CD4-positive, CD25-positive, alpha-beta regulatory T cell (primary cell): ENCODE measurements at regions not wholly inside any gene's neighbourhood (a gene's known extent, or its start where the extent isn't known, plus 50 kb on each side); places are given as distances from the start of the nearest gene placed in this dataset.

Experiments
- ATAC-seq, 2 donors: fragments of 150-1000 bp; cut with Tn5 transposase; one replicate each; pipeline ENCODE4 v1.10.0; 2021; ENCODE audit warnings: low read depth in 2 of 2, moderate number of reproducible peaks in 2 of 2, moderate library complexity in 1 of 2
- DNase-seq, 3 donors: peaks; one replicate each; pipeline versions ENCODE4 v3.0.0 to v3.0.0-alpha.2; 2012 to 2022; ENCODE audit warnings: mixed read lengths in 1 of 3
- H3K27ac ChIP-seq: one replicate; pipeline ENCODE4 v1.7.0; 2013; ENCODE audit warnings: mild to moderate bottlenecking, low read length; ENCODE audit not compliant: insufficient read depth, poor library complexity, severe bottlenecking
- H3K27me3 ChIP-seq: one replicate; pipeline ENCODE4 v1.7.0; 2013; ENCODE audit warnings: low read length; ENCODE audit not compliant: control insufficient read depth, insufficient read depth
- H3K36me3 ChIP-seq: one replicate; pipeline ENCODE4 v1.7.0; 2013; ENCODE audit warnings: mild to moderate bottlenecking, low read length, moderate library complexity; ENCODE audit not compliant: control insufficient read depth, insufficient read depth
- H3K4me1 ChIP-seq: 2 replicates; pipeline ENCODE4 v1.7.0; 2013; ENCODE audit warnings: mild to moderate bottlenecking, low read length; ENCODE audit not compliant: insufficient read depth, control insufficient read depth, poor library complexity, severe bottlenecking
- H3K4me3 ChIP-seq: one replicate; pipeline ENCODE4 v1.7.0; 2013; ENCODE audit warnings: low read depth, mild to moderate bottlenecking, low read length, moderate library complexity
- H3K9me3 ChIP-seq, 2 experiments: 1 replicate in 1 of 2; 2 replicates in 1 of 2; pipeline ENCODE4 v1.7.0; 2013; ENCODE audit warnings: low read length in 2 of 2, mild to moderate bottlenecking in 1 of 2, moderate library complexity in 1 of 2; ENCODE audit not compliant: control insufficient read depth in 2 of 2
- H3K27ac Mint-ChIP-seq, 3 donors: one replicate each; pipeline ENCODE4 v1.8.0; 2020 to 2022; ENCODE audit warnings: mild to moderate bottlenecking in 3 of 3, mixed read lengths in 3 of 3, moderate library complexity in 2 of 3
- H3K27me3 Mint-ChIP-seq: one replicate; pipeline ENCODE4 v1.8.0; 2022; ENCODE audit warnings: mild to moderate bottlenecking, mixed read lengths
- H3K36me3 Mint-ChIP-seq: one replicate; pipeline ENCODE4 v1.8.0; 2020; ENCODE audit warnings: mixed read lengths
- H3K4me1 Mint-ChIP-seq, 4 donors: one replicate each; pipeline ENCODE4 v1.8.0; 2020 to 2022; ENCODE audit warnings: mixed read lengths in 4 of 4, mild to moderate bottlenecking in 1 of 4
- H3K4me3 Mint-ChIP-seq, 4 donors: one replicate each; pipeline ENCODE4 v1.8.0; 2020 to 2022; ENCODE audit warnings: mild to moderate bottlenecking in 4 of 4, mixed read lengths in 4 of 4, moderate library complexity in 3 of 4
- H3K9me3 Mint-ChIP-seq, 7 donors: one replicate each; pipeline ENCODE4 v1.8.0; 2020 to 2022; ENCODE audit warnings: mixed read lengths in 7 of 7, mild to moderate bottlenecking in 3 of 7, moderate library complexity in 2 of 7

GRCh38 chr11:110984147-110984546 is 261.4 kb upstream of the POU2AF2 start:
- no peaks in the 10 kb centered on the region for H3K9me3 ChIP-seq
- no peaks in the 10 kb centered on the region for H3K27me3 ChIP-seq
- ATAC-seq (no peak), DNase-seq (no peak)
- H3K36me3 ChIP-seq = no peaks in the 10 kb centered on the region
- no peak overlapping the region for H3K4me3 Mint-ChIP-seq
- no peak overlapping the region for H3K4me3 ChIP-seq
- no peaks in the 10 kb centered on the region for H3K4me1 ChIP-seq
- H3K27me3 Mint-ChIP-seq = peaks cover 4% of the 10 kb centered on the region
- H3K36me3 Mint-ChIP-seq = no peaks in the 10 kb centered on the region
- peaks cover 0 to 7% (median 4%) of the 10 kb centered on the region in 7 donors for H3K9me3 Mint-ChIP-seq
- no peak overlapping the region for H3K27ac ChIP-seq
- H3K27ac Mint-ChIP-seq = no peak overlapping the region
- H3K4me1 Mint-ChIP-seq = no peaks in the 10 kb centered on the region

GRCh38 chr11:110982214-110982613 is 263.3 kb upstream of the POU2AF2 start:
- H3K27ac ChIP-seq = no peak overlapping the region
- Mint-ChIP-seq H3K4me3 (no peak overlapping the region), H3K36me3 (no peaks in the 10 kb centered on the region), H3K9me3 (peaks cover 0 to 11% (median 4%) of the 10 kb centered on the region in 7 donors), H3K4me1 (no peaks in the 10 kb centered on the region), H3K27me3 (peaks cover 4% of the 10 kb centered on the region), H3K27ac (no peak overlapping the region)
- no peaks in the 10 kb centered on the region for H3K9me3 ChIP-seq
- H3K36me3 ChIP-seq = no peaks in the 10 kb centered on the region
- no peak overlapping the region for H3K4me3 ChIP-seq
- H3K4me1 ChIP-seq = no peaks in the 10 kb centered on the region
- no peaks in the 10 kb centered on the region for H3K27me3 ChIP-seq
- no peak for DNase-seq
- ATAC-seq = no peak

- Histone ChIP-seq H3K4me1 (no peaks in the 10 kb centered on the region), H3K27me3 (no peaks in the 10 kb centered on the region), H3K4me3 (no peak overlapping the region), H3K9me3 (no peaks in the 10 kb centered on the region), H3K36me3 (no peaks in the 10 kb centered on the region), H3K27ac (no peak overlapping the region)
- no peak overlapping the region for H3K27ac Mint-ChIP-seq
- peaks cover 0 to 11% (median 2%) of the 10 kb centered on the region in 7 donors for H3K9me3 Mint-ChIP-seq
- H3K27me3 Mint-ChIP-seq = no peaks in the 10 kb centered on the region
- DNase-seq (no peak), ATAC-seq (no peak)
- no peaks in the 10 kb centered on the region for H3K4me1 Mint-ChIP-seq
- no peaks in the 10 kb centered on the region for H3K36me3 Mint-ChIP-seq
- H3K4me3 Mint-ChIP-seq = no peak overlapping the region
Observed at GRCh38 chr11:110979696-110980095, 265.8 kb upstream of the POU2AF2 start.

- H3K27me3 Mint-ChIP-seq = no peaks in the 10 kb centered on the region
- H3K4me1 ChIP-seq = no peaks in the 10 kb centered on the region
- H3K4me3 ChIP-seq = no peak overlapping the region
- no peak overlapping the region for H3K27ac ChIP-seq
- H3K36me3 Mint-ChIP-seq = no peaks in the 10 kb centered on the region
- no peaks in the 10 kb centered on the region for H3K27me3 ChIP-seq
- DNase-seq (no peak), ATAC-seq (no peak)
- H3K9me3 ChIP-seq = no peaks in the 10 kb centered on the region
- H3K36me3 ChIP-seq = no peaks in the 10 kb centered on the region
- H3K4me3 Mint-ChIP-seq = no peak overlapping the region
- no peaks in the 10 kb centered on the region for H3K4me1 Mint-ChIP-seq
- no peak overlapping the region for H3K27ac Mint-ChIP-seq
- H3K9me3 Mint-ChIP-seq = peaks cover 0 to 11% (median 3%) of the 10 kb centered on the region in 7 donors
Observed at GRCh38 chr11:110977661-110978060, 265.4 kb upstream of the ARHGAP20 start.

DNA sequence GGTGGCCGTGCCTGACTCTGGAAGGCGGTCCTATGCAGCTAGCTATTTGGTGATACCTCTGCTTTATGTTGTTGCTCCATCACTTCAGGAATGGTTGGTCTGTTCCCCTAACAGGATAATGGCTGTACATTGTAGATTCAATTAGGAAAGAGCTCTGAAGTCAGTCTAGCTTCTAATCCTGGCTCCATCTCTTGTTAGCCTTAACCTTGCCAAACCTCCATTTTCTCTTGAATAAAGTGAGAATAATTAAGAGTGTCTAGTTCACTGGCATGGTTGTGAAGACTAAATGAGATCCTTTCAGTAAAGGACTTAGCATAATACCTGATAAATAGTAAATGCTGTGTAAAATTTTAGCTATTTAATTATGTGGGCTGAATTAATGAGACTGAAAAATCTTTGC is 262.5 kb upstream of the ARHGAP20 start:
- ATAC-seq (no peak), DNase-seq (no peak)
- peaks cover 0 to 9% (median 3%) of the 10 kb centered on the region in 7 donors for H3K9me3 Mint-ChIP-seq
- H3K4me3 ChIP-seq = no peak overlapping the region
- H3K27me3 ChIP-seq = no peaks in the 10 kb centered on the region
- no peaks in the 10 kb centered on the region for H3K4me1 ChIP-seq
- H3K27me3 Mint-ChIP-seq = no peaks in the 10 kb centered on the region
- no peak overlapping the region for H3K4me3 Mint-ChIP-seq
- H3K36me3 Mint-ChIP-seq = no peaks in the 10 kb centered on the region
- H3K36me3 ChIP-seq = no peaks in the 10 kb centered on the region
- H3K27ac Mint-ChIP-seq = no peak overlapping the region
- H3K27ac ChIP-seq = no peak overlapping the region
- no peaks in the 10 kb centered on the region for H3K9me3 ChIP-seq
- H3K4me1 Mint-ChIP-seq = no peaks in the 10 kb centered on the region

DNA sequence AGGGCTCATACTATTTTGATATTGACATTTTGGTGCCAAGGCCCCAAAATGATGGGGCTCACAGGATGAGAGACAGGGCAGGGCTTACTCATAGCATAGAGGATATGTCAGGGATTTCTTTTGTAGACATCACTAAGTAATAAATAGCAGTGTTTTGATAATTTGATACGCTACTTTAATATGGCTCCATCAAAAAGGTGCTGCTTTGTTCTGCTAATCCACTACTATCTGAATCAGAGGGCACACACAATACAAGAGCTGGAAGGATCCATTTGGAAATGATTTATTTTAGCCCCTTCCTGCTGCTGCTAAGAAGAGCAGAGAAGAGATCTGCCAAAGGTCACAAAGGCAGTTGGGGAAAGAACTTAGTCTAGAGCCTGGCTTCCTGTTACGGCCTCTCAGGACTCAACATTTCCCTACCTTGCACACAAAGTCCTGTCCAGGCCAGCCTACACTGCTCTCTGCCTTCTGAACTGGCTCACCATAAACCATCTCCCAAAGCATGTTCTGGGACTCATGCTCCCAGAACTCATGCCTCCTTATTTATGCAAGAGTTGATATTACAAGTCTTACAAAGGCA is 261.3 kb upstream of the ARHGAP20 start:
- H3K27me3 Mint-ChIP-seq = no peaks in the 10 kb centered on the region
- Histone ChIP-seq H3K27ac (no peak overlapping the region), H3K36me3 (no peaks in the 10 kb centered on the region), H3K9me3 (no peaks in the 10 kb centered on the region), H3K27me3 (no peaks in the 10 kb centered on the region), H3K4me1 (no peaks in the 10 kb centered on the region), H3K4me3 (no peak overlapping the region)
- H3K4me1 Mint-ChIP-seq = no peaks in the 10 kb centered on the region
- H3K4me3 Mint-ChIP-seq = no peak overlapping the region
- H3K36me3 Mint-ChIP-seq = no peaks in the 10 kb centered on the region
- H3K27ac Mint-ChIP-seq = no peak overlapping the region
- peaks cover 0 to 4% (median 2%) of the 10 kb centered on the region in 7 donors for H3K9me3 Mint-ChIP-seq
- DNase-seq (no peak), ATAC-seq (no peak)

DNA sequence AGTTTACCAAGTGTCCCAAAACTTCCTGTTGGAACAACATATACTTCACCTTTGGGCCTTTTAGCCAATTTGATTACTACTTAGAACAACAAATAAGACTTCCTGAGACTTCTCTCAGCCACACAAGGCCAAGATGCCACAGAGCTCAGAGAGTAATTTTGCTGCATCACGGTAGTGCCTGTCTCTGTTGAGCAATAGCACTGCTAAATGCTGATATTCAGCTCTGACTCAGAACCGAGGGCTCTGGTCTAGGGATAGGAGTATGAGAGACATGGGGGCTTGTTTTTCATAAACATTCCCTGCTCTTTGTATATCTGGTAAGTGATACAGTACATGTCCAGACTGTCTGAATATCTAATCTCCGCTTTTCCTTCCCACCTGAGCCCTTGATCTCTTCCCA is 260.4 kb upstream of the ARHGAP20 start:
- Mint-ChIP-seq H3K4me3 (no peak overlapping the region), H3K9me3 (peaks cover 0 to 3% (median 0%) of the 10 kb centered on the region in 7 donors), H3K27ac (no peak overlapping the region), H3K27me3 (no peaks in the 10 kb centered on the region), H3K36me3 (no peaks in the 10 kb centered on the region), H3K4me1 (no peaks in the 10 kb centered on the region)
- H3K27me3 ChIP-seq = no peaks in the 10 kb centered on the region
- H3K27ac ChIP-seq = no peak overlapping the region
- H3K36me3 ChIP-seq = no peaks in the 10 kb centered on the region
- no peaks in the 10 kb centered on the region for H3K4me1 ChIP-seq
- DNase-seq (no peak), ATAC-seq (no peak)
- no peaks in the 10 kb centered on the region for H3K9me3 ChIP-seq
- no peak overlapping the region for H3K4me3 ChIP-seq

- H3K27ac ChIP-seq = no peak overlapping the region
- Mint-ChIP-seq H3K4me1 (no peaks in the 10 kb centered on the region), H3K9me3 (peaks cover 0 to 3% (median 0%) of the 10 kb centered on the region in 7 donors), H3K27me3 (no peaks in the 10 kb centered on the region), H3K4me3 (no peak overlapping the region), H3K27ac (no peak overlapping the region), H3K36me3 (no peaks in the 10 kb centered on the region)
- ATAC-seq = no peak
- no peaks in the 10 kb centered on the region for H3K9me3 ChIP-seq
- no peaks in the 10 kb centered on the region for H3K36me3 ChIP-seq
- no peak for DNase-seq
- H3K27me3 ChIP-seq = no peaks in the 10 kb centered on the region
- no peaks in the 10 kb centered on the region for H3K4me1 ChIP-seq
- H3K4me3 ChIP-seq = no peak overlapping the region
Observed at GRCh38 chr11:110972106-110972505, 259.9 kb upstream of the ARHGAP20 start.
